Naive thymus-derived CD4-positive, alpha-beta T cell (primary cell): ENCODE measurements at regions not wholly inside any gene's neighbourhood (a gene's known extent, or its start where the extent isn't known, plus 50 kb on each side); places are given as distances from the start of the nearest gene placed in this dataset.
"Not testable (repeated sequence)": the region's sequence is repeated elsewhere in the genome, so short reads cannot be mapped to it uniquely, and the experiment has no call there.

Experiments
- ATAC-seq: fragments of 150-1000 bp; cut with Tn5 transposase; 2 replicates; pipeline ENCODE4 v1.10.0; 2021; ENCODE audit warnings: mild to moderate bottlenecking, moderate library complexity
- CTCF ChIA-PET: fragments of 350-600 bp; sonication (Branson Sonifier 250); formaldehyde crosslinking; loops from one replicate; lab custom pipeline; 2021; ENCODE audit warnings: antibody characterized with exemption; lab: Charles Lee
- POLR2A ChIA-PET: fragments of 350-600 bp; sonication (Branson Sonifier 250); formaldehyde crosslinking; loops from one replicate; lab custom pipeline; 2021; ENCODE audit warnings: antibody characterized with exemption, inconsistent platforms; lab: Charles Lee
- DNase-seq, 9 donors: peaks; one replicate each; pipeline versions ENCODE4 v3.0.0 to v3.0.0-alpha.2; 2020 to 2022; ENCODE audit warnings: mixed read lengths in 1 of 9
- H3K27ac ChIP-seq: one replicate; pipeline ENCODE4 v1.7.0; 2013; ENCODE audit warnings: mild to moderate bottlenecking, low read depth, low read length, moderate library complexity
- H3K27me3 ChIP-seq, 2 donors: one replicate each; pipeline ENCODE4 v1.7.0; 2013; ENCODE audit warnings: low read length in 2 of 2, mild to moderate bottlenecking in 2 of 2, moderate library complexity in 2 of 2; ENCODE audit not compliant: control insufficient read depth in 2 of 2, insufficient read depth in 2 of 2
- H3K36me3 ChIP-seq, 3 experiments: 1 replicate in 2 of 3; 2 replicates in 1 of 3; pipeline ENCODE4 v1.7.0; 2013; ENCODE audit warnings: low read length in 3 of 3, mild to moderate bottlenecking in 3 of 3, moderate library complexity in 1 of 3; ENCODE audit not compliant: insufficient read depth in 3 of 3, control insufficient read depth in 2 of 3
- H3K4me1 ChIP-seq, 2 donors: one replicate each; pipeline ENCODE4 v1.7.0; 2013; ENCODE audit warnings: low read length in 2 of 2, mild to moderate bottlenecking in 2 of 2, moderate library complexity in 1 of 2; ENCODE audit not compliant: control insufficient read depth in 2 of 2, insufficient read depth in 2 of 2
- H3K4me3 ChIP-seq: 2 replicates; pipeline ENCODE4 v1.7.0; 2013; ENCODE audit warnings: mild to moderate bottlenecking, low read length
- H3K9me3 ChIP-seq, 3 experiments: 1 replicate in 2 of 3; 2 replicates in 1 of 3; pipeline ENCODE4 v1.7.0; 2013; ENCODE audit warnings: low read length in 3 of 3; ENCODE audit not compliant: control insufficient read depth in 2 of 3
- H3K27ac Mint-ChIP-seq, 9 donors: one replicate each; pipeline ENCODE4 v1.8.0; 2020 to 2022; ENCODE audit warnings: mixed read lengths in 9 of 9, mild to moderate bottlenecking in 8 of 9, moderate library complexity in 5 of 9, inconsistent platforms in 2 of 9
- H3K27me3 Mint-ChIP-seq, 5 donors: one replicate each; pipeline ENCODE4 v1.8.0; 2021 to 2022; ENCODE audit warnings: mixed read lengths in 5 of 5, mild to moderate bottlenecking in 1 of 5
- H3K36me3 Mint-ChIP-seq, 5 donors: one replicate each; pipeline ENCODE4 v1.8.0; 2020 to 2022; ENCODE audit warnings: mixed read lengths in 5 of 5, mild to moderate bottlenecking in 3 of 5, inconsistent platforms in 1 of 5
- H3K4me1 Mint-ChIP-seq, 7 donors: one replicate each; pipeline ENCODE4 v1.8.0; 2020 to 2022; ENCODE audit warnings: mixed read lengths in 7 of 7, mild to moderate bottlenecking in 3 of 7, inconsistent platforms in 1 of 7
- H3K4me3 Mint-ChIP-seq, 10 donors: one replicate each; pipeline ENCODE4 v1.8.0; 2020 to 2022; ENCODE audit warnings: mild to moderate bottlenecking in 10 of 10, mixed read lengths in 10 of 10, moderate library complexity in 6 of 10, inconsistent platforms in 2 of 10
- H3K9me3 Mint-ChIP-seq, 11 donors: one replicate each; pipeline ENCODE4 v1.8.0; 2020 to 2022; ENCODE audit warnings: mixed read lengths in 11 of 11, mild to moderate bottlenecking in 4 of 11, inconsistent platforms in 1 of 11, moderate library complexity in 1 of 11
- intact Hi-C, 2 donors: fragments of 100-400 bp; cut with micrococcal nuclease; formaldehyde crosslinking; loops; one replicate each; pipeline ENCODE4 v1.15.1; 2023

DNA sequence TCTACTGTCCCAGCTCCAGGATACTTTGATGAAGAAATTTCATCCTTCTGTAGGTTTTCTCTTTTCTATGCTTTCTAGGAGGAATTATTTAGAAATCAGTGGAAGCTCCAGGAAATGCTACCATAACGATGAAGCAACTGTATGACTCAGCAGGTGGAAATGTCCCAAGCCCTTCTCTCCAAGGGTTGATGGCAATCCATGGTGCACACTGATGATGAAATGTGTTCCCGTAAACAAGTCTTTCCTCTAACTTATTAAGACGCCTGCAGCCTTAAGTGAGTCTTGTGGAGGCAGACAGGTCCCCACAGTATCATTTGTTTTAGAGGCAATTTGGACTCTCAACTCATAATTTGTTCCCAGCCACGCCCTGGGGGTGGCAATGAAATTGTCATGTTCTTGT is 777.6 kb upstream of the SOX11 start:
- Mint-ChIP-seq H3K27me3 (peaks cover 0 to 4% (median 0%) of the 10 kb centered on the region in 5 donors), H3K27ac (no peak overlapping the region), H3K4me3 (no peak overlapping the region), H3K36me3 (no peaks in the 10 kb centered on the region), H3K9me3 (peaks cover 0 to 20% (median 8%) of the 10 kb centered on the region in 11 donors), H3K4me1 (no peaks in the 10 kb centered on the region)
- Histone ChIP-seq H3K4me1 (no peaks in the 10 kb centered on the region), H3K36me3 (no peaks in the 10 kb centered on the region), H3K27me3 (no peaks in the 10 kb centered on the region), H3K27ac (no peak overlapping the region), H3K9me3 (no peaks in the 10 kb centered on the region), H3K4me3 (no peak overlapping the region)
- CTCF ChIA-PET, result no interaction called here
- POLR2A ChIA-PET, result no interaction called here
- DNase-seq (no peak), ATAC-seq (no peak)
- intact Hi-C loops, result no loop called here

DNA sequence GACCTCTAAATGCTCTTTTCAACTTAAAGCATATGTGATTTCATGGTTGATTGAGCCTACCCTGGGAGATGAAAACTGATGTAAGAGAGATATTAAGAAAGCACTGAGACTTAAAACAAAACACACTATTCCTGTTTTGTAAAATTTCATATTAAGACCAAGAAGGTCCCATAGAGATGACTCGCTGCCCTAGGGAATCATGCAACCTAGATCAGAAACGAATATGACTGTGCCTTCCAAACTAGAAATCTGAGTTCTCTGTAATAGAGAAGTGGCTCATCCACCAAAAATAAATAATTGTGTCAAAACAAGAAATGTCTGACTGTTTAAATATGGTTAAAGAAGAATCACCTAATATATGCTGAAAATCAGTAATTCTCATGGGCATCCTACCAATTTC is 776.8 kb upstream of the SOX11 start:
- no peak overlapping the region for H3K27ac Mint-ChIP-seq
- H3K4me1 Mint-ChIP-seq, result no peaks in the 10 kb centered on the region
- no peaks in the 10 kb centered on the region for H3K36me3 Mint-ChIP-seq

DNA sequence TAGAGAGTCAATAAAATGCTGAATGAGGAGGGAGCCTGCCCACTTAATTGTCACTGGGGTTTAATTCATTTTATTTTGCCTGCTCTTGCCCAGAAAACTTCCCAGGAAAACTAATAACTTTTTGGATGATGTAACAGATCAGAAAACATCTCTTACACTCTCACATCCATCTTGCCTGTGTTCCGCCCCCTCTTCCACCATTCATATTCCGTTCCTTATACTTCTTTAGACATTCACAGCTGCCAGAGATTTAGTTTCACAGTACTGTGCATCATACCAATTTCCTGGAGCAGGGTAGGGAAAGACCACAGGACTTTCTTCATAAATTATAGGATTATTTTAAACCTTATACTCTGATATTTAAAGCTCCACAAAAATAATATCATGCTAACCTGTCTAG is 776.1 kb upstream of the SOX11 start:
- Mint-ChIP-seq H3K36me3 (no peaks in the 10 kb centered on the region), H3K9me3 (peaks cover 0 to 16% (median 8%) of the 10 kb centered on the region in 11 donors), H3K27me3 (peaks cover 0 to 4% (median 0%) of the 10 kb centered on the region in 5 donors), H3K4me1 (no peaks in the 10 kb centered on the region), H3K27ac (no peak overlapping the region), H3K4me3 (no peak overlapping the region)
- H3K4me1 ChIP-seq, result no peaks in the 10 kb centered on the region
- no peaks in the 10 kb centered on the region for H3K27me3 ChIP-seq
- DNase-seq (no peak), ATAC-seq (no peak)
- intact Hi-C loops, result no loop called here
- ChIA-PET CTCF (no interaction called here), POLR2A (no interaction called here)
- H3K9me3 ChIP-seq, result no peaks in the 10 kb centered on the region
- no peak overlapping the region for H3K27ac ChIP-seq
- no peaks in the 10 kb centered on the region for H3K36me3 ChIP-seq
- H3K4me3 ChIP-seq, result no peak overlapping the region

More for the DNA sequence above, 776.8 kb upstream of the SOX11 start:
- Histone ChIP-seq H3K27me3 (no peaks in the 10 kb centered on the region), H3K9me3 (no peaks in the 10 kb centered on the region), H3K27ac (no peak overlapping the region), H3K4me3 (no peak overlapping the region), H3K36me3 (no peaks in the 10 kb centered on the region), H3K4me1 (no peaks in the 10 kb centered on the region)
- ChIA-PET CTCF (no interaction called here), POLR2A (no interaction called here)
- Mint-ChIP-seq H3K4me3 (no peak overlapping the region), H3K9me3 (peaks cover 0 to 16% (median 8%) of the 10 kb centered on the region in 11 donors), H3K27me3 (peaks cover 0 to 4% (median 0%) of the 10 kb centered on the region in 5 donors)
- intact Hi-C loops, result no loop called here
- no peak for DNase-seq
- ATAC-seq, result no peak

DNA sequence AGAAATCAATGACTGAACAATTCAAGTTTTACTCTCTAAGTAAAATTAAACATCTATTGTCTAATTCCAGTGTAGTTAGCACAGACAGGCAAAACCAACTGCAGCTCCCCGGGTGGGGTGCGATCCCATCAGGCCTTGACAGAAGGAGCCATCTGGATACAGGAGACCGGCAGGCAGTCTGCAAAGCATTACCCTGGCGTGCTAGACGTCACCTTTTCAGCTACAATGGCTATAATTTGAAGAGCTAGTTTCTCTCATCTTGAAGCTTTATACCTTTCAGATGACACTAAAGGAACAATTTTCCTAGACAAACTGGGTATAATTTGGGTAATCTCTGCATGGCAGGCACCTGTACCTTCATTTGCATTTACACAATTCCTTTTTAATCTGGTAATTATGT is 761.5 kb upstream of the SOX11 start:
- peaks cover 3 to 19% (median 7%) of the 10 kb centered on the region in 11 donors for H3K9me3 Mint-ChIP-seq
- no peak overlapping the region for H3K4me3 Mint-ChIP-seq
- ChIA-PET POLR2A (no interaction called here), CTCF (no interaction called here)
- H3K36me3 Mint-ChIP-seq, result no peaks in the 10 kb centered on the region
- H3K4me1 Mint-ChIP-seq, result no peaks in the 10 kb centered on the region
- H3K27me3 ChIP-seq, result no peaks in the 10 kb centered on the region
- no peak overlapping the region for H3K27ac Mint-ChIP-seq
- DNase-seq (no peak), ATAC-seq (no peak)
- no peaks in the 10 kb centered on the region for H3K9me3 ChIP-seq
- no peaks in the 10 kb centered on the region for H3K27me3 Mint-ChIP-seq
- no peak overlapping the region for H3K27ac ChIP-seq
- intact Hi-C loops, result no loop called here
- no peaks in the 10 kb centered on the region for H3K36me3 ChIP-seq
- H3K4me1 ChIP-seq, result no peaks in the 10 kb centered on the region
- no peak overlapping the region for H3K4me3 ChIP-seq

DNA sequence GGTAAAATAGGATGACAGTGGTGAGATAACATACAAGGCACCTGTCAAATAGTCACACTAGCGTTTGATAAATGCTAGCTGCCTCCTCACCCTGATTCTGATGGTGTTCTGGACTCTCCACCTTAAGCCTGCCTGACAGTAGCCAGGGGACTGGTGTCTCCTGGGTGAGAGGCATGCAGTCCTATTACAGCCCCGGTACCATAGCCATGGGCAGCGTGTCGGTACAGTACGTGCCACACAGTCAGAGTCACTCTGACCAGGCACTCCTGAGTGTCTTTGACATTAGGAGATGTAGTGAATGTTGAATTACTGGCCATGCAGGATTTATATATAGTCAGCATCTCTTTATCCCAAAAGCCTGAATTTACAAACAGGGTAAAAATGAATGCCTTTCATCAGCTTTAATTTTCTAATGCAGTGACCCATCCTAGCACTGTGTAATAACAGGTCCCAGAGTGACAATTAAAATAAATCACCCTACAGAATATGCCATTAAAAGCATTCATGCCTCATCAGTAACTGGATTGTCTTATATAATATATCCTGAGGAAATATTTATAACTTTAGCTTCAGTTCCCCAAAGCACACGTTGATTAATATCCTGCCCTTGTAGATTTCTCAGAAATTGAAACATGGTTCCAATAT is 760.3 kb upstream of the SOX11 start:
- Histone ChIP-seq H3K36me3 (no peaks in the 10 kb centered on the region), H3K27ac (no peak overlapping the region), H3K9me3 (peaks cover 0 to 3% (median 0%) of the 10 kb centered on the region in 3 experiments), H3K4me3 (no peak overlapping the region), H3K4me1 (no peaks in the 10 kb centered on the region), H3K27me3 (no peaks in the 10 kb centered on the region)
- DNase-seq, result no peak
- no peak overlapping the region for H3K27ac Mint-ChIP-seq
- ChIA-PET CTCF (no interaction called here), POLR2A (no interaction called here)
- H3K9me3 Mint-ChIP-seq, result peaks cover 3 to 19% (median 10%) of the 10 kb centered on the region in 11 donors
- ATAC-seq, result no peak
- no peak overlapping the region for H3K4me3 Mint-ChIP-seq
- H3K27me3 Mint-ChIP-seq, result no peaks in the 10 kb centered on the region
- intact Hi-C loops, result no loop called here
- H3K4me1 Mint-ChIP-seq, result no peaks in the 10 kb centered on the region
- no peaks in the 10 kb centered on the region for H3K36me3 Mint-ChIP-seq

DNA sequence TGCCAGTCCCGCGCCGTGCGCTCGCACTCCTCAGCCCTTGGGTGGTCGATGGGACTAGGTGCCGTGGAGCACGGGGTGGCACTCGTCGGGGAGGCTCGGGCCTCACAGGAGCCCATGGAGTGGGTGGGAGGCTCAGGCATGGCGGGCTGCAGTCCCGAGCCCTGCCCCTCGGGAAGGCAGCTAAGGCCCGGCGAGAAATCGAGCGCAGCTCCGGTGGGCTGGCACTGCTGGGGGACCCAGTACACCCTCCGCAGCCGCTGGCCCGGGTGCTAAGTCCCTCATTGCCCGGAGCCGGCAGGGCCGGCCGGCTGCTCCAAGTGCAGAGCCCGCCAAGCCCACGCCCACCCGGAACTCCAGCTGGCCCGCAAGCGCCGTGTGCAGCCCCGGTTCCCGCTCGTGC is 756.9 kb upstream of the SOX11 start:
- peaks cover 0 to 19% (median 7%) of the 10 kb centered on the region in 11 donors for H3K9me3 Mint-ChIP-seq
- H3K9me3 ChIP-seq, H3K4me3 Mint-ChIP-seq, intact Hi-C loops, H3K4me1 Mint-ChIP-seq, POLR2A ChIA-PET, H3K27ac Mint-ChIP-seq, H3K4me1 ChIP-seq, H3K36me3 ChIP-seq, H3K4me3 ChIP-seq, H3K36me3 Mint-ChIP-seq, H3K27ac ChIP-seq, DNase-seq, H3K27me3 ChIP-seq, CTCF ChIA-PET, ATAC-seq, H3K27me3 Mint-ChIP-seq: not testable (repeated sequence)

DNA sequence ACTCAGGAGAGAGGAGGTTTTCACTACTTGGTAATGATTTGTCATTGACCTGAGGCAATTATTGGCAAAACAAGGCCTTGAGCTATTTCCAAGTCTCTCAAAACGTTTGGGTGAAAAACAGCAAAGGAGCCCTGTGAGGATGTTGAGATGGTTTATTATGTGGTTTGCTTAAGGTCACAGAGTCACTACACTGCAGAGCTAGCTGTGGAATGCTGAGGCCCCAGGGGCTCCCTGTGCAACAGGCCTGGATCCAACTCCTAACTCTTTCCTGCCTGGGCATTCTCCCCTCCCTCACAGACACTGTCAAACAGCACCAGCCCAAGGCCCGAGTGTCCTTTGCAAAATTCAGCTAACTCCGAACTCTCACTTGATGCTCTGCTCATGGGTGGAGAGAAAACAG is 754.6 kb upstream of the SOX11 start:
- Histone ChIP-seq H3K4me1 (no peaks in the 10 kb centered on the region), H3K36me3 (no peaks in the 10 kb centered on the region), H3K27me3 (no peaks in the 10 kb centered on the region), H3K4me3 (no peak overlapping the region), H3K9me3 (peaks cover 0 to 3% (median 0%) of the 10 kb centered on the region in 3 experiments), H3K27ac (no peak overlapping the region)
- H3K9me3 Mint-ChIP-seq, result peaks cover 3 to 28% (median 9%) of the 10 kb centered on the region in 11 donors
- intact Hi-C loops, result no loop called here
- H3K27ac Mint-ChIP-seq, result no peak overlapping the region
- CTCF ChIA-PET, result no interaction called here
- H3K4me1 Mint-ChIP-seq, result no peaks in the 10 kb centered on the region
- DNase-seq (no peak), ATAC-seq (no peak)
- no peak overlapping the region for H3K4me3 Mint-ChIP-seq
- POLR2A ChIA-PET, result no interaction called here
- H3K27me3 Mint-ChIP-seq, result no peaks in the 10 kb centered on the region
- H3K36me3 Mint-ChIP-seq, result no peaks in the 10 kb centered on the region
